ENCODE measurements at regions not wholly inside any gene's neighbourhood (a gene's known extent, or its start where the extent isn't known, plus 50 kb on each side); places are given as distances from the start of the nearest gene placed in this dataset.
A peak's percentile ranks its signal among the peaks of the same experiment; 100 is the strongest.

DNA sequence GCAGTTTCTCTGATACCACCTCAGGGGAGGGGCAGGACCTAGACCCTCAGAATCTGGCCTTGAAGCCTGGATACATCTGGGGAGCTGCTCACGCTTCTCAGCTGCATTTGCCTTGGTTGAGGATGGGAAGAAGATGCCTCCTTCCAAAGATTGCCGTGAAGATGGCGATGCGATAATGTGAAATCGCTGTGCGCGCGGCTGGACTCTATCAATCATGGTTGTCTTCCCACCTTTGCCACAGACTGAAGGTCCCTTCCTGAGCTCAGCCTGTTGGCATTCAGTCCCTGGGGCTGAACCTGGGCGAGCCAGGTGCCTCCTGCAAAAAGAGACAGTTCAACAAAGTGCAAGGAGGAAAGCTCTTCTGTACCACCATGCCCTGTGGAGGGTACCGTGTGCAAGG lies 114.4 kb upstream of the SLC45A1 start:
- no peaks in the 10 kb centered on the region for H3K27me3 ChIP-seq
- no peaks in the 10 kb centered on the region for H3K36me3 ChIP-seq
- H3K9me3 ChIP-seq, result no peaks in the 10 kb centered on the region
- WGBS, 2 donors, result 96 to 97% methylated on average over 10 of the region's 10 CpGs
- TF ChIP-seq EP300 (IDR thresholded peaks at IDR 0.05) (no peak), POLR2A (IDR thresholded peaks at IDR 0.05) (no peak)
- TF ChIP-seq, protein P1, sequence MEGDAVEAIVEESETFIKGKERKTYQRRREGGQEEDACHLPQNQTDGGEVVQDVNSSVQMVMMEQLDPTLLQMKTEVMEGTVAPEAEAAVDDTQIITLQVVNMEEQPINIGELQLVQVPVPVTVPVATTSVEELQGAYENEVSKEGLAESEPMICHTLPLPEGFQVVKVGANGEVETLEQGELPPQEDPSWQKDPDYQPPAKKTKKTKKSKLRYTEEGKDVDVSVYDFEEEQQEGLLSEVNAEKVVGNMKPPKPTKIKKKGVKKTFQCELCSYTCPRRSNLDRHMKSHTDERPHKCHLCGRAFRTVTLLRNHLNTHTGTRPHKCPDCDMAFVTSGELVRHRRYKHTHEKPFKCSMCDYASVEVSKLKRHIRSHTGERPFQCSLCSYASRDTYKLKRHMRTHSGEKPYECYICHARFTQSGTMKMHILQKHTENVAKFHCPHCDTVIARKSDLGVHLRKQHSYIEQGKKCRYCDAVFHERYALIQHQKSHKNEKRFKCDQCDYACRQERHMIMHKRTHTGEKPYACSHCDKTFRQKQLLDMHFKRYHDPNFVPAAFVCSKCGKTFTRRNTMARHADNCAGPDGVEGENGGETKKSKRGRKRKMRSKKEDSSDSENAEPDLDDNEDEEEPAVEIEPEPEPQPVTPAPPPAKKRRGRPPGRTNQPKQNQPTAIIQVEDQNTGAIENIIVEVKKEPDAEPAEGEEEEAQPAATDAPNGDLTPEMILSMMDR (IDR thresholded peaks at IDR 0.05), result no peak
- H3K4me3 ChIP-seq, result no peak overlapping the region
- H3K4me1 ChIP-seq, result peaks cover 0 to 35% (median 15%) of the 10 kb centered on the region in 4 donors
- H3K27ac ChIP-seq, result peak overlapping the region in 2 of 4 donors; percentile 23 to 76
- no peak for DNase-seq (ENCODE audit: low spot score in 2 of 2)

DNA sequence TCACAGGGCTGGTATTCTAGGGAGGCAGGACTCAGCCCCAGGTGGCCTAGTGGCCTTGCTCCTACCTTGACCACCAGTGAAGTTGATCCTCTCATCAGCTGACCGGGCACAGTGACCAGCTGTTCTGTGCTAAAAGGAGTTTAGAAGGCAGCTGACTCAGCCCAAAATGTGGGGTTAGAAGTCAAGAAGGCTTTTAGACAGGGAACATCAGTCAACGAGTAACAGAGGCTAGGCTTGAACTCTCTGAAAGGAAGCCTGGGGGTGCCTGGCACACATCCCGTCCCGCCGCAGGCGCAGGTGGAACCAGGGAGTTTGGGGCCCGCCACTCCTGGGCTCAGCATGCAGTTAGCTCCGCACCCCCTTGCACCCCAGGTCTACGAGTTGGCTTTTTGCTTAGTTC lies 114.9 kb upstream of the SLC45A1 start:
- H3K27me3 ChIP-seq, result no peaks in the 10 kb centered on the region
- DNase-seq (ENCODE audit: low spot score in 2 of 2), result no peak
- H3K4me3 ChIP-seq, result no peak overlapping the region
- TF ChIP-seq, protein P1 (IDR thresholded peaks at IDR 0.05), result no peak
- TF ChIP-seq EP300 (IDR thresholded peaks at IDR 0.05) (no peak), POLR2A (IDR thresholded peaks at IDR 0.05) (no peak)
- peak overlapping the region in 3 of 4 donors; percentile 23 to 76 (median 66) for H3K27ac ChIP-seq
- H3K4me1 ChIP-seq, result peaks cover 0 to 36% (median 16%) of the 10 kb centered on the region in 4 donors
- WGBS, 2 donors, result 88 to 97% methylated on average over 5 to 9 of the region's 9 CpGs
- H3K36me3 ChIP-seq, result no peaks in the 10 kb centered on the region
- H3K9me3 ChIP-seq, result no peaks in the 10 kb centered on the region

DNA sequence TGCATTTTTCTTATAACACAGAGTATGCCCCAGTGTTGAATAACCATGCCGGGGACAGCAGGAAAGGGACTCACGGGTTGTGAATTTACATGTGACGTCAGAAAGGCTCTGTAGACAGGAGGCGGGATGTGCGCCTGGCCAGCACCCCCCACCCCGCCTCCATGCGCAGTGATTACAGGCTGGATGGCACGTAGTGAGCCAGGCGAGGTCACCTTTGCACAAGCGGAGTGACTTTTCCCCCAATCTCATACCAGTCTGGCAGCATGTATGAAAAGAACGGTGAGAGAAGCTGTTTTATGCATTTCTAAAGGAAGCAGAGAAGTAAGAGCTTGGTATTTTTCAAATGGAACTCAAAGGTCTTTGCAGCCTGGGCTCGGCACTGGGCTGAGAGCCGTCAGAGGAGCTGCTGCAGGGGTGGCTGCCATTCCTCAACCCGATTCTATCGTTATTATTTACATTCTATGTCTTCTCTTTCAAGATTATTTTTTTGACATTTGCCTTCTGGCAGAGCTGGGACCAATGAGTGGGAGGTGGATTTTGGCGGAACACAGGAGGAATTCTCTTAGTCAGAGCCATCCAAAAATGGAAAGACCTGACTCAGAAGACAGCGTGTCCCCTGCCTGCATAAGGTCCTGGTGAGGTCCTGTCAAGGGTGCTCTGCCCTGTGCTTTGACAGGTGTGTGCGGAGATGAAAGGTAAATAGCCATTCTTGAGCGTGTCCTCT lies 115.6 kb upstream of the SLC45A1 start:
- peaks cover 0 to 43% (median 18%) of the 10 kb centered on the region in 4 donors for H3K4me1 ChIP-seq
- H3K4me3 ChIP-seq, result no peak overlapping the region
- WGBS, 2 donors, result 31 to 44% methylated on average over 19 of the region's 19 CpGs

DNA sequence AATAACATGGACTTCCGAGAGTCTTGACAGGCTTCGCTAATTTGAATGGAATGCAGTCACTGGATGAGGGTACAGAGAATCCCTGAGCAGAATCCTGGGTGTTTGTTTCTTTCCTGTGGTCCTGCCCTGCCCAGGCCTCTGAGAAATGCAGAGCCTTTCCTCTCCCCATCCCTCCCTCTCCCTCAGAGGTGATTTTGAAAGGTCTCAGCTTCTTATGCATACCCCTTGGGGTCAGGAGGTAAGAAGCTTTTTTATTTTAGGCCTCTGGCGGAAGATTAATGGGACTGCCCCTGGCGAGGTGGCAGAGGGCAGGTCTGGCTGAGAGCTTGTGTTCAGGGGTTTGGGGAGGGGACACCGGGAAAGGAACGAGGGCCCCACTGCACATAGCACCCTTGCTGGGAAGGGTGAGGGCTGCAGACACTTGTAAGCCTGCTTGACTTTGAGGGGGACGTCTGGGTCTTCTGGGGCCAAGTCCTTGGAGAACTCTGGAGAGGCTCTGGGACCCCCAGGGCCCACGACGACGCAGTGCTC lies 116.5 kb upstream of the SLC45A1 start:
- Histone ChIP-seq H3K4me1 (peaks cover 0 to 45% (median 18%) of the 10 kb centered on the region in 4 donors), H3K4me3 (no peak overlapping the region), H3K27me3 (no peaks in the 10 kb centered on the region), H3K9me3 (no peaks in the 10 kb centered on the region), H3K36me3 (no peaks in the 10 kb centered on the region), H3K27ac (peak overlapping the region in 3 of 4 donors; percentile 28 to 76 (median 54))
- TF ChIP-seq, protein P1 (IDR thresholded peaks at IDR 0.05), result no peak
- TF ChIP-seq EP300 (IDR thresholded peaks at IDR 0.05), result no peak
- TF ChIP-seq POLR2A (IDR thresholded peaks at IDR 0.05), result no peak
- WGBS, 2 donors, result 75 to 82% methylated on average over 10 of the region's 10 CpGs
- no peak for DNase-seq (ENCODE audit: low spot score in 2 of 2)

More for the DNA sequence above, 115.6 kb upstream of the SLC45A1 start:
- H3K9me3 ChIP-seq, result no peaks in the 10 kb centered on the region
- H3K27me3 ChIP-seq, result no peaks in the 10 kb centered on the region
- H3K27ac ChIP-seq, result peak overlapping the region in 3 of 4 donors; percentile 23 to 76 (median 66)
- no peak for DNase-seq (ENCODE audit: low spot score in 2 of 2)
- H3K36me3 ChIP-seq, result no peaks in the 10 kb centered on the region
- TF ChIP-seq EP300 (IDR thresholded peaks at IDR 0.05) (peak in 1 of 2 donors; percentile 44), POLR2A (IDR thresholded peaks at IDR 0.05) (no peak)

DNA sequence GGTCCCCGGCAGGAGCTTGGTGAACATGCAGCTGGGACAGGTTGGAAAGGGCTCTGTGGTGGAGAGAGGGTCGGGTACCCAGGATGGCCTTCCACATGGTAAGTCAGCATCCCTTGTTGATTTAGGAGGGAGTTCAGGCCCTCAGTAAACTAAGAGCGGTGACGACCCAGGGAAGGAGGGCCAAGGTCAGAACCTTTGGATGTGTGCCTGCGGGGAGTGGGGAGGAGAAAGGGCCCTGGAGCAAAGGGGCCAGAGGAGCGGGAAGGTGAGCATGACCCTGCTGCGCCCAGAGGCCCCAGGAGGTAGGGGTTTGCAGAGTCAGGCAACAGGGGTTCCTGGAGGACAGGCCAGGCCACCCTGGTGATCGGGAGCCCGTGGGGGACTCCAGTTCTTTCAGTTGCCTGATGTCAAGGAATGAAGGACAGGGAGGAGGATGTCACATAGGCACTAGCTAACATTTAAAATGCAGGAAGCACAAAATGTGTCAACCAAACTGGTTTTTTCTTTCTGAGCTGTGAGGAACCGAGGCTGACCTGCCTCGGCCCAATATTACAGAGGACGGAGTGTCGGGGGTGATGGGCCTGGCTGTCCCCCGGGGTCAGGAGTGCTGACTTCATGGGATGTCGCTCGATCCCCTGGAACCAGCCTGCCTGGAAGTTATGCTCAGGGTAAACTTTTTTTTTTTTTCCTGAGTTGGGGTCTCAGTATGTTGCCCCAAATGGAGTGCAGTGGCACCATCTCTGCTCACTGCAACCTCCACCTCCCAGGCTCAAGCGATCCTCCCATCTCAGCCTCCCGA lies 117.4 kb upstream of the SLC45A1 start:
- Histone ChIP-seq H3K27ac (peak overlapping the region in 2 of 4 donors; percentile 45 to 76), H3K36me3 (no peaks in the 10 kb centered on the region), H3K4me1 (peaks cover 0 to 45% (median 18%) of the 10 kb centered on the region in 4 donors), H3K4me3 (no peak overlapping the region), H3K27me3 (no peaks in the 10 kb centered on the region), H3K9me3 (no peaks in the 10 kb centered on the region)
- DNase-seq (ENCODE audit: low spot score in 2 of 2), result no peak
- TF ChIP-seq POLR2A (IDR thresholded peaks at IDR 0.05), result no peak
- TF ChIP-seq, protein P1 (IDR thresholded peaks at IDR 0.05), result no peak
- TF ChIP-seq EP300 (IDR thresholded peaks at IDR 0.05), result no peak
- WGBS, 2 donors, result 84 to 90% methylated on average over 16 to 18 of the region's 18 CpGs

Data from tibial nerve (tissue), 4 donors.